ENCODE measurements at regions not wholly inside any gene's neighbourhood (a gene's known extent, or its start where the extent isn't known, plus 50 kb on each side); places are given as distances from the start of the nearest gene placed in this dataset.

DNA sequence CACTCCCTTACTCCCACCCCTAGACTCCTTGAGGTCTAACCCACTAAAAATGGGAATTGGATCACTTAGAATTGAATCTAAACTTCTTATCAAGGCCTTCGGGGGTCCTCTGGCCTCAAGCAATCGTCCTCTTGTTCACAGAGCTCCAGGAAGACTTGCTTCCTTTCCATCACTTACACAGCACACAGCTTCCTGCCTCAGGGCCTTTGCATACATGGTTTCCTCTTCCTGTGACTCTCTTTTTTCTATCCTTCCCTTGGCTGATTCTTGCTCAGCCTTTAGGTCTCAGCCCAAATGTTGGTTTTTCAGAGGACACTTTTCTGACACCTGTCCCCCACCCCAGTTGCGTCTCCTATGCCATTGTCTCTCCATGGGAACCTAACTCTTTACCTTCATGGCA lies 50.0 kb upstream of the ALDH1B1 start:
- Histone ChIP-seq H3K36me3 (ENCODE audit: insufficient read depth, low read length) (no peaks in the 10 kb centered on the region), H3K4me3 (ENCODE audit: low read depth, low read length) (no peak overlapping the region), H3K4me1 (ENCODE audit: control insufficient read depth, insufficient read depth, low read length, unreplicated experiment) (peaks cover 8% of the 10 kb centered on the region), H3K27ac (ENCODE audit: low read depth, low read length) (no peak overlapping the region), H2AFZ (ENCODE audit: low read length, unreplicated experiment) (no peak overlapping the region), H3K27me3 (ENCODE audit: insufficient read depth, low read length) (peaks cover 73% of the 10 kb centered on the region), H3K79me2 (ENCODE audit: control insufficient read depth, insufficient read depth, low read length, unreplicated experiment) (no peaks in the 10 kb centered on the region)

DNA sequence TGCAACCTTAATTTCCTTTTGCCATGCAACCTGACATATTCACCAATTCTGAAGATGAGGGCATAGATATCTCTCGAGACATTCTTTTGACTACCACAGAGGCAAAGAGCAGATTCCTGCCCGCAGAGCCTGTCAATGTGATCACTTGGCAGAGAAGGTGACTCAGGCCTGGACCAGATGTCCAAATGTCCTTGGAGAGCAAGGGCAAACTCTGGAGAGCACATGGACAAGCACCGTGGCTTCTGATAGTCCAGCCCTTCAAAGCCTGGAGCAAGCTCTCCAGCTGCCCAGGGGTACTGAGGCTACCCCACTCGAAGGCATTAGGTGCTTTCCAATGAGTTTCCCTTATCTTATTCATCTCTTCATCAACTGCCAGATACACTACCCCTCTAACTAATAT lies 50.4 kb upstream of the ALDH1B1 start:
- Histone ChIP-seq H3K27me3 (ENCODE audit: insufficient read depth, low read length) (peaks cover 73% of the 10 kb centered on the region), H3K4me3 (ENCODE audit: low read depth, low read length) (no peak overlapping the region), H3K4me1 (ENCODE audit: control insufficient read depth, insufficient read depth, low read length, unreplicated experiment) (peaks cover 8% of the 10 kb centered on the region), H3K27ac (ENCODE audit: low read depth, low read length) (no peak overlapping the region), H3K79me2 (ENCODE audit: control insufficient read depth, insufficient read depth, low read length, unreplicated experiment) (no peaks in the 10 kb centered on the region), H3K36me3 (ENCODE audit: insufficient read depth, low read length) (no peaks in the 10 kb centered on the region), H2AFZ (ENCODE audit: low read length, unreplicated experiment) (no peak overlapping the region)

- peaks cover 62% of the 10 kb centered on the region for H3K27me3 ChIP-seq (ENCODE audit: insufficient read depth, low read length)
- no peak overlapping the region for H2AFZ ChIP-seq (ENCODE audit: low read length, unreplicated experiment)
- no peaks in the 10 kb centered on the region for H3K36me3 ChIP-seq (ENCODE audit: insufficient read depth, low read length)
- H3K79me2 ChIP-seq (ENCODE audit: control insufficient read depth, insufficient read depth, low read length, unreplicated experiment), result no peaks in the 10 kb centered on the region
- H3K4me3 ChIP-seq (ENCODE audit: low read depth, low read length), result no peak overlapping the region
- H3K27ac ChIP-seq (ENCODE audit: low read depth, low read length), result no peak overlapping the region
- H3K4me1 ChIP-seq (ENCODE audit: control insufficient read depth, insufficient read depth, low read length, unreplicated experiment), result peaks cover 8% of the 10 kb centered on the region
Observed at GRCh38 chr9:38339496-38339895, 53.0 kb upstream of the ALDH1B1 start.

DNA sequence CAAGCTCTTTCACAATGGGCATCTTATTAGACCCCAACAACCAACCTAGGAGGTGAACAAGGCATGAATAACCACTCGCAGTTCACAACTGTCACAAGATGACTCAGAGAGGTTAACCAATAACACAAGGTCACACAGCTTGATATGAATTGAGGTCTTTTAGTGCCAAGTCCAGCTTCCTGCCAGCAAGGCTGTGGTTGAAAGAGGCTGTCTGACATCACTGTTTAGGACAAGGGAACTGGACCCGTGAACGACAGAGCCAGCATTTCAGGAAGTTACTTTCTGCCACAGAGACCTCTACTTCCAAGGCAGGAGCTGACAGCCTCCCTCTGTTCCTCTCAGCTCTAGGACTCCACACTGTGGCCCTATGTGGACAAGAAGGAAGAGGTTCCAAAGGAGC lies 53.4 kb upstream of the ALDH1B1 start:
- Histone ChIP-seq H2AFZ (ENCODE audit: low read length, unreplicated experiment) (no peak overlapping the region), H3K36me3 (ENCODE audit: insufficient read depth, low read length) (no peaks in the 10 kb centered on the region), H3K79me2 (ENCODE audit: control insufficient read depth, insufficient read depth, low read length, unreplicated experiment) (no peaks in the 10 kb centered on the region), H3K27ac (ENCODE audit: low read depth, low read length) (no peak overlapping the region), H3K4me3 (ENCODE audit: low read depth, low read length) (no peak overlapping the region), H3K27me3 (ENCODE audit: insufficient read depth, low read length) (peaks cover 58% of the 10 kb centered on the region), H3K4me1 (ENCODE audit: control insufficient read depth, insufficient read depth, low read length, unreplicated experiment) (peaks cover 8% of the 10 kb centered on the region)

DNA sequence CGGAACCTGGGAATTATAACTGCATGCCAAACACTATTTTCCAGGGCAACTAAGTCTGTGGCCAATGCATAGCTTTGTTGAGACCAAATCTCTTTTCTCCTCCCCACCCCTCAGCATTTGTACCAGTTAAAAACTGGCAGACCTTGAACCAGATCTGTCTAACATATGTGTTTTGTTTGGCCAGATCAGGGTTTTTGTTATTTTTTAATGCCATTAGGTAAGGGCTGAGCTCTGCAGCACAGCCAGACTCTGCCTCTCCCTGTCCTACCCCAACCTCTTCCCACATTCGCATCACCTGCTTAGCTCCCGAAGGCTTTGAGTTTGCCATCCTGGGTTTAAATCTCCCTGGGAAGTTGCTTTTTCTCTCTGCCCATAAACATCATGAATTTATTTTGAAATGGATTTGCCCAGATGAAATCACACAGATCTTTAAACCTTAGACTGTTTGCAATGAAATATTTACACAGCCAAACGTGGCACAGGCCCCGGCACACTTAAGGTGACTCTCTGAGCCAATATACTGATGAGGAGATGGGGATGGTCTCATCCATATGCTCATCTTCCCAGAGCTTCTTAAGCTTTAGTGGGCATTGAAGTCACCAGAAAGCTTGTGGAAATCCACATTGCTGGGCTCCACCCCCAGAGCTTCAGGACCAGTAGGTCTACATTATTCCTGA lies 54.0 kb upstream of the ALDH1B1 start:
- H3K4me3 ChIP-seq (ENCODE audit: low read depth, low read length), result no peak overlapping the region
- H3K27me3 ChIP-seq (ENCODE audit: insufficient read depth, low read length), result peaks cover 52% of the 10 kb centered on the region
- H3K27ac ChIP-seq (ENCODE audit: low read depth, low read length), result no peak overlapping the region
- no peak overlapping the region for H2AFZ ChIP-seq (ENCODE audit: low read length, unreplicated experiment)
- H3K4me1 ChIP-seq (ENCODE audit: control insufficient read depth, insufficient read depth, low read length, unreplicated experiment), result peaks cover 8% of the 10 kb centered on the region
- no peaks in the 10 kb centered on the region for H3K36me3 ChIP-seq (ENCODE audit: insufficient read depth, low read length)
- no peaks in the 10 kb centered on the region for H3K79me2 ChIP-seq (ENCODE audit: control insufficient read depth, insufficient read depth, low read length, unreplicated experiment)

DNA sequence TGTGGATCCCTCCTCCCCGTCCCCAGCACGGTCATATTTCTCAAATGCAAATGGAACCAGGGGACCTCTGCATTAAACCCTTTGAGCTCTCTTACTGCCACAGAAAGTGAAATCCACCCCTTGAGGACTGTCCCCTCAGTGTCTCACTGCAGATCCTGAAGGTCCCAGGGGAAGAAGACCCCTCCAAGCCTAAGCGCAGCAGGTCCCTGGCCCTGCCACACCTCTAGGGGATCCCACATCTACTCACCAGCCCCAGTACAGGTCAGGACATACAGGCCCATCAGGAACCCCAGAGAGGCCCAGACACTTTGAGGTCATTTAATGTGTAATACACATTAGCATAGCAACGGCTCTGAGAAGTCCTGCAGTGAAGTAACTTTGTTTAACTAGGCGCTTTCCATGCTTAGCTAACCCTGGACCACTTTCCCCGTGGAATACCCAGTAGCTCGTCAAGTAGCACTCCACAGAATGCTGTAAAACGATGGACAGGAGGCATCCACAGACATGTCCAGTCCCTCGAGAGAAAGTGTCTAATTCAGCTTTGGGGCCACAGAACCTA lies 54.7 kb upstream of the ALDH1B1 start:
- no peak overlapping the region for H3K4me3 ChIP-seq (ENCODE audit: low read depth, low read length)
- peaks cover 46% of the 10 kb centered on the region for H3K27me3 ChIP-seq (ENCODE audit: insufficient read depth, low read length)
- H3K4me1 ChIP-seq (ENCODE audit: control insufficient read depth, insufficient read depth, low read length, unreplicated experiment), result peaks cover 8% of the 10 kb centered on the region
- H2AFZ ChIP-seq (ENCODE audit: low read length, unreplicated experiment), result no peak overlapping the region
- H3K79me2 ChIP-seq (ENCODE audit: control insufficient read depth, insufficient read depth, low read length, unreplicated experiment), result no peaks in the 10 kb centered on the region
- no peaks in the 10 kb centered on the region for H3K36me3 ChIP-seq (ENCODE audit: insufficient read depth, low read length)
- H3K27ac ChIP-seq (ENCODE audit: low read depth, low read length), result no peak overlapping the region

DNA sequence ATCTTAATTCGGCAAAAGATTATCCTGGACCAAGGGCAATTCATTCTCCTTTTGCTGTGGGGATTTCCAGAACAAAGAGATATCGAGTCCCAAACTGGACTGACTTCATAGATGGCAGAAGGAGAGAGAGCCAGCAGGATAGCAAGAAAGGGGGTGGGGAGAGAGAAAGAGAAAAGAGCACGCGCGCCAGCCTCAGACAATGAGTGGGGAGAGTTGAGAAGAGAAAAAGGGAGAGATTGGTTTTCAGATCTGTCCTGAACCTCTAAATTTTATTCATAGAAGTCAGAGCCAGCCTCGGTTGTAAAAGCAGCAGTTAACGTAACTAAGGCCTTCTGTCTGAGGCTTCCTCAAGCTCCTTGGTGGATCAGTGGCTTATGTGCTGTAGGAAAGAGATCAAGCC lies 55.3 kb upstream of the ALDH1B1 start:
- no peaks in the 10 kb centered on the region for H3K79me2 ChIP-seq (ENCODE audit: control insufficient read depth, insufficient read depth, low read length, unreplicated experiment)
- peaks cover 40% of the 10 kb centered on the region for H3K27me3 ChIP-seq (ENCODE audit: insufficient read depth, low read length)
- peaks cover 8% of the 10 kb centered on the region for H3K4me1 ChIP-seq (ENCODE audit: control insufficient read depth, insufficient read depth, low read length, unreplicated experiment)
- no peak overlapping the region for H3K4me3 ChIP-seq (ENCODE audit: low read depth, low read length)
- H2AFZ ChIP-seq (ENCODE audit: low read length, unreplicated experiment), result no peak overlapping the region
- no peaks in the 10 kb centered on the region for H3K36me3 ChIP-seq (ENCODE audit: insufficient read depth, low read length)
- no peak overlapping the region for H3K27ac ChIP-seq (ENCODE audit: low read depth, low read length)

DNA sequence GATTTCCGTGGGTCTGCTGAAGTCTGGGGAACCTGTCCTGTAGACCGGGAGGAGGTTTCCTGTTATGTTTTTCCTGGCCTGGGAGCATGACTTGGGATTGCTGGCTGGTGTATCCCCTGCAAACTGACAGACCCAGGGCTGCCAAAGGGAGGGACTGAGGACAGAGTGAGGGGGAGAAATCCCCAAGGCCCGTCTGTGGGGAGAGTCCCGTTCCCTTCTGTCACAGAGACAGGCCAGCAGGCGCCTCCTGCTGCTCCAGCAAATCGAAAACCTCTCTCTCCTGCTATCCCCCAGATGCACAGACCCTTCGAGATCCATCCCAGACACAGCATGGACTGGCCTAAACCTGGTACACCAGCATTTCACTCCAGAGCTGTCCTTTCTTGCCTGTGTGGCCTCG lies 56.2 kb upstream of the ALDH1B1 start:
- no peak overlapping the region for H2AFZ ChIP-seq (ENCODE audit: low read length, unreplicated experiment)
- no peaks in the 10 kb centered on the region for H3K36me3 ChIP-seq (ENCODE audit: insufficient read depth, low read length)
- no peak overlapping the region for H3K4me3 ChIP-seq (ENCODE audit: low read depth, low read length)
- H3K27me3 ChIP-seq (ENCODE audit: insufficient read depth, low read length), result peaks cover 31% of the 10 kb centered on the region
- H3K27ac ChIP-seq (ENCODE audit: low read depth, low read length), result no peak overlapping the region
- H3K79me2 ChIP-seq (ENCODE audit: control insufficient read depth, insufficient read depth, low read length, unreplicated experiment), result no peaks in the 10 kb centered on the region
- H3K4me1 ChIP-seq (ENCODE audit: control insufficient read depth, insufficient read depth, low read length, unreplicated experiment), result peaks cover 8% of the 10 kb centered on the region

- no peak overlapping the region for H2AFZ ChIP-seq (ENCODE audit: low read length, unreplicated experiment)
- no peaks in the 10 kb centered on the region for H3K79me2 ChIP-seq (ENCODE audit: control insufficient read depth, insufficient read depth, low read length, unreplicated experiment)
- no peaks in the 10 kb centered on the region for H3K36me3 ChIP-seq (ENCODE audit: insufficient read depth, low read length)
- no peak overlapping the region for H3K27ac ChIP-seq (ENCODE audit: low read depth, low read length)
- H3K27me3 ChIP-seq (ENCODE audit: insufficient read depth, low read length), result peaks cover 27% of the 10 kb centered on the region
- H3K4me1 ChIP-seq (ENCODE audit: control insufficient read depth, insufficient read depth, low read length, unreplicated experiment), result peaks cover 8% of the 10 kb centered on the region
- no peak overlapping the region for H3K4me3 ChIP-seq (ENCODE audit: low read depth, low read length)
Observed at GRCh38 chr9:38335686-38336085, 56.8 kb upstream of the ALDH1B1 start.

DNA sequence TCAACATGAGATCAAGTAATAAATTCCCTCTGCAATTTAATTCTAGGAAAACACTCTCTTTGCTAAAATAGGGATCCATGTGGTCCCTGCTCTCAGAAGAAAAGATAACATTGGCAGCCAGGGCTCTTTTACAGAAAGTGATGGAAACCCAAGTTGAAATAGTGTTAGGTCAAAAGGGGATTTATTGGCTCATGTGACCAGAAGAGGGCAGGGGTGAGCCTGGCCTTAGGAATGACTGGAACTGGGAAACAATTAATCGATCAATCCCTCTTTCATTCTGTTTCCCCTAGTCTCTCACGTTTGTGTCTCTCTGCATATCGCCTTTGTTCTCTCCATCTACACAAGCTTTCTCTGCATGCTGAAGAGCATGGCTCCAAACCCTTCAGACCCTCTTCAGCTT lies 58.3 kb upstream of the ALDH1B1 start:
- H3K4me3 ChIP-seq (ENCODE audit: low read depth, low read length), result no peak overlapping the region
- H3K36me3 ChIP-seq (ENCODE audit: insufficient read depth, low read length), result no peaks in the 10 kb centered on the region
- H3K27ac ChIP-seq (ENCODE audit: low read depth, low read length), result no peak overlapping the region
- no peak overlapping the region for H2AFZ ChIP-seq (ENCODE audit: low read length, unreplicated experiment)
- H3K4me1 ChIP-seq (ENCODE audit: control insufficient read depth, insufficient read depth, low read length, unreplicated experiment), result peaks cover 3% of the 10 kb centered on the region
- H3K27me3 ChIP-seq (ENCODE audit: insufficient read depth, low read length), result peaks cover 38% of the 10 kb centered on the region
- no peaks in the 10 kb centered on the region for H3K79me2 ChIP-seq (ENCODE audit: control insufficient read depth, insufficient read depth, low read length, unreplicated experiment)

- Histone ChIP-seq H3K79me2 (ENCODE audit: control insufficient read depth, insufficient read depth, low read length, unreplicated experiment) (no peaks in the 10 kb centered on the region), H3K4me1 (ENCODE audit: control insufficient read depth, insufficient read depth, low read length, unreplicated experiment) (no peaks in the 10 kb centered on the region), H3K36me3 (ENCODE audit: insufficient read depth, low read length) (no peaks in the 10 kb centered on the region), H3K27me3 (ENCODE audit: insufficient read depth, low read length) (peaks cover 48% of the 10 kb centered on the region), H3K4me3 (ENCODE audit: low read depth, low read length) (no peak overlapping the region), H2AFZ (ENCODE audit: low read length, unreplicated experiment) (no peak overlapping the region), H3K27ac (ENCODE audit: low read depth, low read length) (no peak overlapping the region)
Observed at GRCh38 chr9:38333047-38333446, 59.5 kb upstream of the ALDH1B1 start.
